GM12878 (cell line): ENCODE measurements at regions not wholly inside any gene's neighbourhood (a gene's known extent, or its start where the extent isn't known, plus 50 kb on each side); places are given as distances from the start of the nearest gene placed in this dataset.

Experiments
- ATAC-seq: fragments of 200-7000 bp; cut with Tn5 transposase; 3 replicates; pipeline ENCODE4 v1.9.1; 2020; ENCODE audit warnings: mild to moderate bottlenecking, moderate library complexity
- BruUV-seq: library from RNA; stranded (reverse); fragments of 400-500 nt; replicated peaks from 2 replicates; lab custom pipeline; 2021; lab: Mats Ljungman, UMichigan
- CTCF ChIA-PET: fragments of 300-600 bp; sonication (Branson Sonifier 250); formaldehyde crosslinking; extraction: SDS; loops from one replicate; lab custom pipeline; 2021; ENCODE audit warnings: inconsistent platforms; lab: Yijun Ruan, JAX
- POLR2A ChIA-PET: fragments of 350-600 bp; formaldehyde crosslinking; extraction: SDS; loops from one replicate; lab custom pipeline; 2021; ENCODE audit warnings: inconsistent platforms; lab: Charles Lee
- RAD21 ChIA-PET: fragments of 300-600 bp; sonication (Branson Sonifier 250); formaldehyde crosslinking; loops from one replicate; lab custom pipeline; 2023; ENCODE audit warnings: antibody characterized with exemption; ENCODE audit not compliant: unreplicated experiment; lab: Charles Lee
- SMC1A ChIA-PET: fragments of 300-600 bp; sonication (Branson Sonifier 250); formaldehyde crosslinking; loops from one replicate; lab custom pipeline; 2023; ENCODE audit not compliant: unreplicated experiment, uncharacterized antibody; lab: Charles Lee
- DNase-seq: peaks from one replicate; pipeline ENCODE4 v3.0.0-alpha.2; 2011; ENCODE audit warnings: low read depth, low spot score
- FAIRE-seq: peaks from 3 replicates; lab custom pipeline; 2011; peaks lifted over from hg19 to GRCh38; lab: Jason Lieb, UNC
- H2AFZ ChIP-seq: 2 replicates; pipeline ENCODE4 v1.6.0; 2011; ENCODE audit warnings: low read depth, low read length, control low read depth; ENCODE audit not compliant: control insufficient read depth
- H3K27ac ChIP-seq: 2 replicates; pipeline ENCODE4 v1.5.1; 2011; ENCODE audit warnings: control low read depth; ENCODE audit not compliant: control insufficient read depth, insufficient read depth
- H3K27me3 ChIP-seq, 2 experiments: replicated peaks in 1 of 2; 2 replicates each; pipeline versions ENCODE4 v1.6.0 to v1.6.1; 2011; ENCODE audit warnings: low read length in 1 of 2; ENCODE audit not compliant: control insufficient read depth in 2 of 2, insufficient read depth in 2 of 2
- H3K36me3 ChIP-seq, 2 experiments: 2 replicates each; pipeline ENCODE4 v1.5.1; 2011; ENCODE audit warnings: low read length in 1 of 2; ENCODE audit not compliant: control insufficient read depth in 2 of 2, insufficient read depth in 2 of 2
- H3K4me1 ChIP-seq: 2 replicates; pipeline ENCODE4 v1.6.1; 2011; ENCODE audit warnings: mild to moderate bottlenecking, low read length, moderate library complexity, mixed read lengths; ENCODE audit not compliant: control insufficient read depth, insufficient read depth
- H3K4me2 ChIP-seq: 2 replicates; pipeline ENCODE4 v1.6.0; 2011; ENCODE audit warnings: control low read depth; ENCODE audit not compliant: control insufficient read depth, insufficient read depth
- H3K4me3 ChIP-seq: fragments of 200-600 bp; sonication (generic); 2 replicates; pipeline ENCODE4 v1.5.1; 2016
- H3K79me2 ChIP-seq: 2 replicates; pipeline ENCODE4 v1.6.0; 2011; ENCODE audit warnings: low read length; ENCODE audit not compliant: control insufficient read depth, insufficient read depth
- H3K9ac ChIP-seq: 2 replicates; pipeline ENCODE4 v1.8.0; 2011; ENCODE audit warnings: low read length, control low read depth, mixed read lengths; ENCODE audit not compliant: control insufficient read depth, insufficient read depth
- H3K9me3 ChIP-seq: replicated peaks from 3 replicates; pipeline ENCODE4 v1.5.1; 2011; ENCODE audit warnings: mild to moderate bottlenecking, low read length; ENCODE audit not compliant: control insufficient read depth, insufficient read depth
- H4K20me1 ChIP-seq: 2 replicates; pipeline ENCODE4 v1.6.0; 2011; ENCODE audit not compliant: control insufficient read depth, insufficient read depth
- BRCA1 ChIP-seq: IDR thresholded peaks from 2 replicates; pipeline ENCODE4 v1.6.1; 2011; ENCODE audit warnings: low read depth, low read length, improper control_type of control experiment
- CREM ChIP-seq: IDR thresholded peaks from 2 replicates; pipeline ENCODE4 v1.6.1; 2014; ENCODE audit warnings: antibody characterized with exemption, low read depth
- GATAD2B ChIP-seq: fragments of 450-650 bp; conservative IDR thresholded peaks from 2 replicates; pipeline ENCODE4 v1.6.1; 2017; ENCODE audit warnings: low read depth, mild to moderate bottlenecking, moderate library complexity
- IRF4 ChIP-seq: IDR thresholded peaks from 2 replicates; pipeline ENCODE4 v1.6.1; 2011; ENCODE audit warnings: low read depth, low read length
- IRF5 ChIP-seq: fragments of 450-650 bp; IDR thresholded peaks from 2 replicates; pipeline ENCODE4 v1.6.1; 2017; ENCODE audit warnings: borderline replicate concordance
- MAX ChIP-seq: IDR thresholded peaks from 2 replicates; pipeline ENCODE4 v1.6.1; 2012; ENCODE audit warnings: low read depth, low read length, improper control_type of control experiment
- NFIC ChIP-seq: IDR thresholded peaks from 2 replicates; pipeline ENCODE4 v1.6.1; 2012; ENCODE audit warnings: low read depth, mild to moderate bottlenecking, inconsistent platforms, low read length, moderate library complexity
- NR2C2 ChIP-seq: IDR thresholded peaks from 2 replicates; pipeline ENCODE4 v1.6.1; 2011; ENCODE audit warnings: borderline replicate concordance, low read depth; ENCODE audit not compliant: control insufficient read depth, insufficient read length
- NR2F1 ChIP-seq: fragments of 450-650 bp; conservative IDR thresholded peaks from 2 replicates; pipeline ENCODE4 v1.6.1; 2017; ENCODE audit warnings: mild to moderate bottlenecking
- POLR2AphosphoS2 ChIP-seq: IDR thresholded peaks from 2 replicates; pipeline ENCODE4 v1.6.1; 2011; ENCODE audit warnings: low read depth, mild to moderate bottlenecking, low read length, improper control_type of control experiment, moderate library complexity
- PRDM15 ChIP-seq: fragments of 450-650 bp; formaldehyde crosslinking; IDR thresholded peaks from 2 replicates; pipeline ENCODE4 v1.4.0; 2020; ENCODE audit warnings: mild to moderate bottlenecking, moderate library complexity
- RB1 ChIP-seq: fragments of 450-650 bp; formaldehyde crosslinking; IDR thresholded peaks from 2 replicates; pipeline ENCODE4 v1.6.1; 2017; ENCODE audit warnings: mild to moderate bottlenecking, borderline replicate concordance
- SMC3 ChIP-seq: IDR thresholded peaks from 2 replicates; pipeline ENCODE4 v1.6.1; 2011; ENCODE audit warnings: low read length, improper control_type of control experiment, borderline replicate concordance
- SRF ChIP-seq, 2 experiments: IDR thresholded peaks; 2 replicates each; pipeline ENCODE4 v1.6.1; 2011; ENCODE audit warnings: low read depth in 2 of 2, low read length in 2 of 2, mild to moderate bottlenecking in 1 of 2, moderate library complexity in 1 of 2
- ZZZ3 ChIP-seq: IDR thresholded peaks from 2 replicates; pipeline ENCODE4 v1.6.1; 2011; ENCODE audit warnings: low read depth; ENCODE audit not compliant: control insufficient read depth, insufficient read length
- WGBS: methylation state at CpG from one replicate; pipeline ENCODE4 v1.1.6; 2016; ENCODE audit warnings: low lambda C conversion rate; ENCODE audit not compliant: insufficient replicate concordance, insufficient coverage; ENCODE audit errors: missing lambda C conversion rate; 5-methylcytosine and 5-hydroxymethylcytosine counted together
- in situ Hi-C: fragments of 300-500 bp; cut with MboI; formaldehyde crosslinking; loops from 9 replicates; pipeline ENCODE4 v1.14.3; 2018; ENCODE audit warnings: mixed read lengths
- intact Hi-C: fragments of 100-400 bp; cut with micrococcal nuclease; formaldehyde crosslinking; loops from one replicate; pipeline ENCODE4 v1.14.2; 2022; ENCODE audit not compliant: unreplicated experiment

- no peak for TF ChIP-seq IRF4
- TF ChIP-seq MAX: no peak
These were observed 372.5 kb downstream of the BMPER start (continued) for GRCh38 chr7:34277803-34278199.

- TF ChIP-seq CREM (no peak), PRDM15 (CRISPR knock-in tag) (no peak), SMC3 (no peak), NFIC (no peak), RB1 (no peak), GATAD2B (no peak), SRF (IDR thresholded peaks at IDR 0.05; ENCODE audit: low read depth in 2 of 2, low read length in 2 of 2) (no peak), NR2F1 (no peak), BRCA1 (no peak), IRF5 (no peak), POLR2AphosphoS2 (no peak), ZZZ3 (no peak), NR2C2 (no peak)
- SMC1A ChIA-PET: no interaction called here
- in situ Hi-C loops: no loop called here
- Histone ChIP-seq H3K4me3 (no peak overlapping the region), H3K9ac (no peak overlapping the region), H3K27me3 (no peaks in the 10 kb centered on the region), H4K20me1 (no peaks in the 10 kb centered on the region), H3K4me2 (no peak overlapping the region), H3K79me2 (no peaks in the 10 kb centered on the region), H3K27ac (no peak overlapping the region), H3K4me1 (no peaks in the 10 kb centered on the region), H3K9me3 (no peaks in the 10 kb centered on the region; the same call in 2 of the 3 replicates), H2AFZ (no peak overlapping the region), H3K36me3 (no peaks in the 10 kb centered on the region)
- POLR2A ChIA-PET: no interaction called here
- CTCF ChIA-PET: no interaction called here
- FAIRE-seq: no peak
- RAD21 ChIA-PET: no interaction called here
- ATAC-seq: no peak
- intact Hi-C loops: no loop called here
- 92% methylated on average over 1 of the region's 1 CpG for WGBS
- no peak for DNase-seq
- no TSS peak for BruUV-seq
These were observed 375.9 kb downstream of the BMPER start for GRCh38 chr7:34281260-34281659.
